HG03457 (cell line): ENCODE measurements at regions not wholly inside any gene's neighbourhood (a gene's known extent, or its start where the extent isn't known, plus 50 kb on each side); places are given as distances from the start of the nearest gene placed in this dataset.

Experiments used
- ATAC-seq: cut with Tn5 transposase; IDR thresholded peaks from one replicate; pipeline ENCODE4 v1.9.1; 2021; ENCODE audit warnings: moderate number of reproducible peaks; ENCODE audit not compliant: unreplicated experiment

- no peak for ATAC-seq
These were observed 120.0 kb downstream of the AQP4 start for GRCh38 chr18:26745288-26746181.

- ATAC-seq: no peak
These were observed 123.7 kb downstream of the AQP4 start for GRCh38 chr18:26741758-26742157.

GRCh38 chr18:26741048-26741447 is 124.5 kb downstream of the AQP4 start:
- no peak for ATAC-seq

GRCh38 chr18:26740396-26740795 is 125.1 kb downstream of the AQP4 start:
- ATAC-seq: no peak

- ATAC-seq: no peak
These were observed 126.8 kb downstream of the AQP4 start for GRCh38 chr18:26738706-26739105.

GRCh38 chr18:26736301-26736700 is 129.2 kb downstream of the AQP4 start:
- no peak for ATAC-seq

GRCh38 chr18:26734760-26735159 is 130.7 kb downstream of the AQP4 start:
- ATAC-seq: no peak

GRCh38 chr18:26729449-26729848 is 136.1 kb downstream of the AQP4 start:
- ATAC-seq: no peak

GRCh38 chr18:26729008-26729407 is 136.5 kb downstream of the AQP4 start:
- ATAC-seq: no peak

- no peak for ATAC-seq
These were observed 141.5 kb downstream of the AQP4 start for GRCh38 chr18:26723981-26724380.

GRCh38 chr18:26722565-26722931 is 143.0 kb downstream of the AQP4 start:
- no peak for ATAC-seq

GRCh38 chr18:26721854-26722564 is 143.5 kb downstream of the AQP4 start:
- no peak for ATAC-seq

GRCh38 chr18:26719896-26720295 is 145.6 kb downstream of the AQP4 start:
- ATAC-seq: no peak

GRCh38 chr18:26717123-26717719 is 148.3 kb downstream of the AQP4 start:
- no peak for ATAC-seq

GRCh38 chr18:26714739-26715138 is 150.8 kb downstream of the AQP4 start:
- ATAC-seq: no peak

- no peak for ATAC-seq
These were observed 153.8 kb downstream of the AQP4 start for GRCh38 chr18:26711756-26712155.

GRCh38 chr18:26710470-26711096 is 154.9 kb downstream of the AQP4 start:
- ATAC-seq: no peak

- no peak for ATAC-seq
These were observed 155.6 kb downstream of the AQP4 start for GRCh38 chr18:26709897-26710296.

GRCh38 chr18:26708806-26709716 is 156.4 kb downstream of the AQP4 start:
- ATAC-seq: no peak

- no peak for ATAC-seq
These were observed 158.6 kb downstream of the AQP4 start for GRCh38 chr18:26706911-26707351.
